ENCODE measurements at regions not wholly inside any gene's neighbourhood (a gene's known extent, or its start where the extent isn't known, plus 50 kb on each side); places are given as distances from the start of the nearest gene placed in this dataset.

- no peak for TF ChIP-seq GATA2 (IDR thresholded peaks at IDR 0.05; ENCODE audit: low read depth, low read length)
- TF ChIP-seq GATA3 (IDR thresholded peaks at IDR 0.05; ENCODE audit: low read depth, low read length), result no peak
Measured at GRCh38 chr4:13912966-13913365, 285.4 kb upstream of the BOD1L1 start.

GRCh38 chr4:13917015-13917414, 289.5 kb upstream of the BOD1L1 start:
- TF ChIP-seq GATA2 (IDR thresholded peaks at IDR 0.05; ENCODE audit: low read depth, low read length), result no peak
- no peak for TF ChIP-seq GATA3 (IDR thresholded peaks at IDR 0.05; ENCODE audit: low read depth, low read length)

- TF ChIP-seq GATA3 (IDR thresholded peaks at IDR 0.05; ENCODE audit: low read depth, low read length) (no peak), GATA2 (IDR thresholded peaks at IDR 0.05; ENCODE audit: low read depth, low read length) (no peak)
Measured at GRCh38 chr4:13918110-13918509, 290.6 kb upstream of the BOD1L1 start.

GRCh38 chr4:13918991-13919441, 291.5 kb upstream of the BOD1L1 start:
- no peak for TF ChIP-seq GATA2 (IDR thresholded peaks at IDR 0.05; ENCODE audit: low read depth, low read length)
- no peak for TF ChIP-seq GATA3 (IDR thresholded peaks at IDR 0.05; ENCODE audit: low read depth, low read length)

GRCh38 chr4:13920111-13920875, 292.8 kb upstream of the BOD1L1 start:
- TF ChIP-seq GATA2 (IDR thresholded peaks at IDR 0.05; ENCODE audit: low read depth, low read length) (no peak), GATA3 (IDR thresholded peaks at IDR 0.05; ENCODE audit: low read depth, low read length) (no peak)

- no peak for TF ChIP-seq GATA3 (IDR thresholded peaks at IDR 0.05; ENCODE audit: low read depth, low read length)
- no peak for TF ChIP-seq GATA2 (IDR thresholded peaks at IDR 0.05; ENCODE audit: low read depth, low read length)
Measured at GRCh38 chr4:13920901-13921300, 293.4 kb upstream of the BOD1L1 start.

- TF ChIP-seq GATA3 (IDR thresholded peaks at IDR 0.05; ENCODE audit: low read depth, low read length) (no peak), GATA2 (IDR thresholded peaks at IDR 0.05; ENCODE audit: low read depth, low read length) (no peak)
Measured at GRCh38 chr4:13921805-13922204, 294.3 kb upstream of the BOD1L1 start.

GRCh38 chr4:13922459-13922858, 294.9 kb upstream of the BOD1L1 start:
- no peak for TF ChIP-seq GATA3 (IDR thresholded peaks at IDR 0.05; ENCODE audit: low read depth, low read length)
- no peak for TF ChIP-seq GATA2 (IDR thresholded peaks at IDR 0.05; ENCODE audit: low read depth, low read length)

- TF ChIP-seq GATA3 (IDR thresholded peaks at IDR 0.05; ENCODE audit: low read depth, low read length) (no peak), GATA2 (IDR thresholded peaks at IDR 0.05; ENCODE audit: low read depth, low read length) (no peak)
Measured at GRCh38 chr4:13922873-13923645, 295.5 kb upstream of the BOD1L1 start.

- TF ChIP-seq GATA3 (IDR thresholded peaks at IDR 0.05; ENCODE audit: low read depth, low read length) (no peak), GATA2 (IDR thresholded peaks at IDR 0.05; ENCODE audit: low read depth, low read length) (no peak)
Measured at GRCh38 chr4:13928214-13928613, 300.7 kb upstream of the BOD1L1 start.

- TF ChIP-seq GATA2 (IDR thresholded peaks at IDR 0.05; ENCODE audit: low read depth, low read length) (no peak), GATA3 (IDR thresholded peaks at IDR 0.05; ENCODE audit: low read depth, low read length) (no peak)
Measured at GRCh38 chr4:13930155-13930554, 302.6 kb upstream of the BOD1L1 start.

GRCh38 chr4:13933191-13933590, 305.7 kb upstream of the BOD1L1 start:
- no peak for TF ChIP-seq GATA2 (IDR thresholded peaks at IDR 0.05; ENCODE audit: low read depth, low read length)
- no peak for TF ChIP-seq GATA3 (IDR thresholded peaks at IDR 0.05; ENCODE audit: low read depth, low read length)

GRCh38 chr4:13938299-13938698, 310.8 kb upstream of the BOD1L1 start:
- TF ChIP-seq GATA3 (IDR thresholded peaks at IDR 0.05; ENCODE audit: low read depth, low read length) (no peak), GATA2 (IDR thresholded peaks at IDR 0.05; ENCODE audit: low read depth, low read length) (no peak)

GRCh38 chr4:13940921-13941320, 313.4 kb upstream of the BOD1L1 start:
- TF ChIP-seq GATA2 (IDR thresholded peaks at IDR 0.05; ENCODE audit: low read depth, low read length) (no peak), GATA3 (IDR thresholded peaks at IDR 0.05; ENCODE audit: low read depth, low read length) (no peak)

GRCh38 chr4:13942977-13943376, 315.5 kb upstream of the BOD1L1 start:
- TF ChIP-seq GATA3 (IDR thresholded peaks at IDR 0.05; ENCODE audit: low read depth, low read length), result no peak
- TF ChIP-seq GATA2 (IDR thresholded peaks at IDR 0.05; ENCODE audit: low read depth, low read length), result no peak

Data from SH-SY5Y (cell line).